ENCODE measurements at regions not wholly inside any gene's neighbourhood (a gene's known extent, or its start where the extent isn't known, plus 50 kb on each side); places are given as distances from the start of the nearest gene placed in this dataset.

DNA sequence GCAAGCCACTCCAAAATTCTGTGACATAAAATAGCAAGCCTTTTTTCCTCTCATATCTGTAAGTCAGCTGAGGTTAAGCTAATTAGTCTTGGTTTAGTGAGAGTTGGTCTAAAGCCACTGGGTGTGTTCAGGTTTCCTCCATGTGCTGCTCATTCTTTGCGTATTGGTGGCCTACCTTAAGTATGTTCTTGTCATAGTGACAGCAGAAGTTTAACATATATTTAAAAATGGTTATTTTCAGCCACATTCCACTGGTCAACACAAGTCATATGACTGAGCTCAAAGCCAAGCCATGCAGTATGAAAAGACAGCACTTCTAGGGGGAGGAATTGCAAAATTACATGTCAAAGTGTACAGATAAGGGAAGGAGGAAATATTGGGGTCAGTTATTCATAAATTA, 100.5 kb upstream of the FGF10 start:
- ChIA-PET POLR2A (no interaction called here), CTCF (ENCODE audit: low intra/inter-chr PET ratio, low total read pairs) (no interaction called here)
- intact Hi-C loops (cut with micrococcal nuclease; ENCODE audit: unreplicated experiment) (no loop called here), in situ Hi-C loops (cut with HindIII; ENCODE audit: extremely low pct_ligation_motif_present, low pct_unique_long_range_greater_than_20kb) (no loop called here)
- ATAC-seq = no peak
- Histone ChIP-seq H3K27me3 (ENCODE audit: control insufficient read depth in 1 of 2, insufficient read depth in 2 of 2, low read length in 2 of 2) (no peaks in the 10 kb centered on the region), H3K9me3 (ENCODE audit: low read length) (no peaks in the 10 kb centered on the region), H3K27ac (ENCODE audit: extremely low read length, insufficient read depth, low read length) (no peak overlapping the region), H3K36me3 (replicated peaks in 1 of 2; ENCODE audit: control insufficient read depth in 1 of 2, insufficient read depth in 2 of 2, low read length in 2 of 2) (no peaks in the 10 kb centered on the region), H3K79me2 (ENCODE audit: insufficient read depth, low read length) (no peaks in the 10 kb centered on the region), H3K4me2 (ENCODE audit: low read depth, low read length) (no peak overlapping the region), H3K4me1 (ENCODE audit: insufficient read depth, low read length) (no peaks in the 10 kb centered on the region), H3K4me3 (replicated peaks in 1 of 3; ENCODE audit: insufficient read depth in 1 of 3, low read depth in 2 of 3, low read length in 3 of 3) (no peak overlapping the region), H2AFZ (ENCODE audit: low read length) (no peak overlapping the region), H4K20me1 (ENCODE audit: insufficient read depth, low read length) (no peaks in the 10 kb centered on the region), H3K9ac (ENCODE audit: insufficient read depth, low read depth, low read length) (no peak overlapping the region)
- WGBS (ENCODE audit: low lambda C conversion rate) = 0% methylated on average over 1 of the region's 1 CpG
- DNase-seq (ENCODE audit: low spot score) = no peak
- FAIRE-seq = no peak
- no TSS peak for BruUV-seq (replicated peaks)
- no peak for TF ChIP-seq STAG1 (CRISPR knock-in tag; IDR thresholded peaks at IDR 0.05)
- TF ChIP-seq, protein P1, sequence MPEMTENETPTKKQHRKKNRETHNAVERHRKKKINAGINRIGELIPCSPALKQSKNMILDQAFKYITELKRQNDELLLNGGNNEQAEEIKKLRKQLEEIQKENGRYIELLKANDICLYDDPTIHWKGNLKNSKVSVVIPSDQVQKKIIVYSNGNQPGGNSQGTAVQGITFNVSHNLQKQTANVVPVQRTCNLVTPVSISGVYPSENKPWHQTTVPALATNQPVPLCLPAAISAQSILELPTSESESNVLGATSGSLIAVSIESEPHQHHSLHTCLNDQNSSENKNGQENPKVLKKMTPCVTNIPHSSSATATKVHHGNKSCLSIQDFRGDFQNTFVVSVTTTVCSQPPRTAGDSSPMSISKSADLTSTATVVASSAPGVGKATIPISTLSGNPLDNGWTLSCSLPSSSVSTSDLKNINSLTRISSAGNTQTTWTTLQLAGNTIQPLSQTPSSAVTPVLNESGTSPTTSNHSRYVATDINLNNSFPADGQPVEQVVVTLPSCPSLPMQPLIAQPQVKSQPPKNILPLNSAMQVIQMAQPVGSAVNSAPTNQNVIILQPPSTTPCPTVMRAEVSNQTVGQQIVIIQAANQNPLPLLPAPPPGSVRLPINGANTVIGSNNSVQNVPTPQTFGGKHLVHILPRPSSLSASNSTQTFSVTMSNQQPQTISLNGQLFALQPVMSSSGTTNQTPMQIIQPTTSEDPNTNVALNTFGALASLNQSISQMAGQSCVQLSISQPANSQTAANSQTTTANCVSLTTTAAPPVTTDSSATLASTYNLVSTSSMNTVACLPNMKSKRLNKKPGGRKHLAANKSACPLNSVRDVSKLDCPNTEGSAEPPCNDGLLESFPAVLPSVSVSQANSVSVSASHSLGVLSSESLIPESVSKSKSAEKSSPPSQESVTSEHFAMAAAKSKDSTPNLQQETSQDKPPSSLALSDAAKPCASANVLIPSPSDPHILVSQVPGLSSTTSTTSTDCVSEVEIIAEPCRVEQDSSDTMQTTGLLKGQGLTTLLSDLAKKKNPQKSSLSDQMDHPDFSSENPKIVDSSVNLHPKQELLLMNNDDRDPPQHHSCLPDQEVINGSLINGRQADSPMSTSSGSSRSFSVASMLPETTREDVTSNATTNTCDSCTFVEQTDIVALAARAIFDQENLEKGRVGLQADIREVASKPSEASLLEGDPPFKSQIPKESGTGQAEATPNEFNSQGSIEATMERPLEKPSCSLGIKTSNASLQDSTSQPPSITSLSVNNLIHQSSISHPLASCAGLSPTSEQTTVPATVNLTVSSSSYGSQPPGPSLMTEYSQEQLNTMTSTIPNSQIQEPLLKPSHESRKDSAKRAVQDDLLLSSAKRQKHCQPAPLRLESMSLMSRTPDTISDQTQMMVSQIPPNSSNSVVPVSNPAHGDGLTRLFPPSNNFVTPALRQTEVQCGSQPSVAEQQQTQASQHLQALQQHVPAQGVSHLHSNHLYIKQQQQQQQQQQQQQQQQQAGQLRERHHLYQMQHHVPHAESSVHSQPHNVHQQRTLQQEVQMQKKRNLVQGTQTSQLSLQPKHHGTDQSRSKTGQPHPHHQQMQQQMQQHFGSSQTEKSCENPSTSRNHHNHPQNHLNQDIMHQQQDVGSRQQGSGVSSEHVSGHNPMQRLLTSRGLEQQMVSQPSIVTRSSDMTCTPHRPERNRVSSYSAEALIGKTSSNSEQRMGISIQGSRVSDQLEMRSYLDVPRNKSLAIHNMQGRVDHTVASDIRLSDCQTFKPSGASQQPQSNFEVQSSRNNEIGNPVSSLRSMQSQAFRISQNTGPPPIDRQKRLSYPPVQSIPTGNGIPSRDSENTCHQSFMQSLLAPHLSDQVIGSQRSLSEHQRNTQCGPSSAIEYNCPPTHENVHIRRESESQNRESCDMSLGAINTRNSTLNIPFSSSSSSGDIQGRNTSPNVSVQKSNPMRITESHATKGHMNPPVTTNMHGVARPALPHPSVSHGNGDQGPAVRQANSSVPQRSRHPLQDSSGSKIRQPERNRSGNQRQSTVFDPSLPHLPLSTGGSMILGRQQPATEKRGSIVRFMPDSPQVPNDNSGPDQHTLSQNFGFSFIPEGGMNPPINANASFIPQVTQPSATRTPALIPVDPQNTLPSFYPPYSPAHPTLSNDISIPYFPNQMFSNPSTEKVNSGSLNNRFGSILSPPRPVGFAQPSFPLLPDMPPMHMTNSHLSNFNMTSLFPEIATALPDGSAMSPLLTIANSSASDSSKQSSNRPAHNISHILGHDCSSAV (CRISPR knock-in tag; IDR thresholded peaks at IDR 0.05; ENCODE audit: borderline replicate concordance) = no peak

All from HepG2 (cell line).